RWPE2 (cell line): ENCODE measurements at regions not wholly inside any gene's neighbourhood (a gene's known extent, or its start where the extent isn't known, plus 50 kb on each side); places are given as distances from the start of the nearest gene placed in this dataset.

Source experiments
- ATAC-seq: fragments of 200-7000 bp; cut with Tn5 transposase; 3 replicates; pipeline ENCODE4 v1.9.1; 2021; ENCODE audit warnings: low read depth
- DNase-seq: peaks from one replicate; pipeline ENCODE4 v3.0.0-alpha.2; 2020; ENCODE audit warnings: low spot score
- H3K27ac ChIP-seq: fragments of 450-650 bp; 2 replicates; pipeline ENCODE4 v1.5.1; 2017; ENCODE audit warnings: mild to moderate bottlenecking; ENCODE audit not compliant: poor library complexity, severe bottlenecking
- H3K27me3 ChIP-seq: fragments of 250-450 bp; sonication (Bioruptor Pico); 2 replicates; pipeline ENCODE4 v1.5.1; 2021; ENCODE audit warnings: mild to moderate bottlenecking, moderate library complexity; ENCODE audit not compliant: insufficient read depth, poor library complexity, severe bottlenecking
- H3K36me3 ChIP-seq: fragments of 250-450 bp; sonication (Bioruptor Pico); 2 replicates; pipeline ENCODE4 v1.5.1; 2020; ENCODE audit warnings: low read depth, mild to moderate bottlenecking, moderate library complexity
- H3K4me1 ChIP-seq: fragments of 250-450 bp; sonication (Bioruptor Pico); 2 replicates; pipeline ENCODE4 v1.5.1; 2021; ENCODE audit warnings: mild to moderate bottlenecking, moderate library complexity; ENCODE audit not compliant: insufficient read depth, poor library complexity, severe bottlenecking
- H3K4me3 ChIP-seq: fragments of 250-450 bp; sonication (Bioruptor Pico); 2 replicates; pipeline ENCODE4 v1.5.1; 2021; ENCODE audit warnings: mild to moderate bottlenecking, moderate library complexity; ENCODE audit not compliant: severe bottlenecking
- H3K9me3 ChIP-seq: fragments of 250-450 bp; sonication (Bioruptor Pico); 2 replicates; pipeline ENCODE4 v1.5.1; 2021; ENCODE audit warnings: mild to moderate bottlenecking, moderate library complexity; ENCODE audit not compliant: severe bottlenecking
- CTCF ChIP-seq: fragments of 450-650 bp; IDR thresholded peaks from one replicate; pipeline ENCODE4 v1.5.1; 2017; ENCODE audit warnings: mild to moderate bottlenecking, moderate library complexity; ENCODE audit not compliant: poor library complexity, severe bottlenecking

GRCh38 chr5:90144625-90145327, 264.8 kb downstream of the CETN3 start:
- Histone ChIP-seq H3K27ac (no peak overlapping the region), H3K9me3 (no peaks in the 10 kb centered on the region), H3K4me1 (no peaks in the 10 kb centered on the region), H3K4me3 (no peak overlapping the region), H3K27me3 (no peaks in the 10 kb centered on the region), H3K36me3 (no peaks in the 10 kb centered on the region)
- ATAC-seq: no peak
- no peak for TF ChIP-seq CTCF
- no peak for DNase-seq

- Histone ChIP-seq H3K4me1 (no peaks in the 10 kb centered on the region), H3K36me3 (no peaks in the 10 kb centered on the region), H3K27ac (no peak overlapping the region), H3K4me3 (no peak overlapping the region), H3K9me3 (no peaks in the 10 kb centered on the region), H3K27me3 (no peaks in the 10 kb centered on the region)
- no peak for TF ChIP-seq CTCF
- no peak for DNase-seq
- ATAC-seq: no peak
Measured at GRCh38 chr5:90142541-90142940, 267.0 kb downstream of the CETN3 start.

- TF ChIP-seq CTCF: no peak
- no peak for DNase-seq
- no peak overlapping the region for H3K27ac ChIP-seq
- H3K9me3 ChIP-seq: no peaks in the 10 kb centered on the region
- H3K4me1 ChIP-seq: no peaks in the 10 kb centered on the region
- ATAC-seq: no peak
- no peaks in the 10 kb centered on the region for H3K36me3 ChIP-seq
- H3K27me3 ChIP-seq: no peaks in the 10 kb centered on the region
- H3K4me3 ChIP-seq: no peak overlapping the region
Measured at GRCh38 chr5:90141984-90142383, 267.6 kb downstream of the CETN3 start.

- ATAC-seq (no peak), DNase-seq (no peak)
- Histone ChIP-seq H3K36me3 (no peaks in the 10 kb centered on the region), H3K4me1 (no peaks in the 10 kb centered on the region), H3K4me3 (no peak overlapping the region), H3K9me3 (no peaks in the 10 kb centered on the region), H3K27ac (no peak overlapping the region), H3K27me3 (no peaks in the 10 kb centered on the region)
- no peak for TF ChIP-seq CTCF
Measured at GRCh38 chr5:90136952-90137528, 272.5 kb downstream of the CETN3 start.

GRCh38 chr5:90135779-90136378, 273.7 kb downstream of the CETN3 start:
- no peak for DNase-seq

More at GRCh38 chr5:90135779-90136378, 273.7 kb downstream of the CETN3 start:
- Histone ChIP-seq H3K9me3 (no peaks in the 10 kb centered on the region), H3K27me3 (no peaks in the 10 kb centered on the region), H3K27ac (no peak overlapping the region), H3K36me3 (no peaks in the 10 kb centered on the region), H3K4me1 (no peaks in the 10 kb centered on the region), H3K4me3 (no peak overlapping the region)
- no peak for TF ChIP-seq CTCF
- no peak for ATAC-seq
